ENCODE measurements at regions not wholly inside any gene's neighbourhood (a gene's known extent, or its start where the extent isn't known, plus 50 kb on each side); places are given as distances from the start of the nearest gene placed in this dataset.

DNA sequence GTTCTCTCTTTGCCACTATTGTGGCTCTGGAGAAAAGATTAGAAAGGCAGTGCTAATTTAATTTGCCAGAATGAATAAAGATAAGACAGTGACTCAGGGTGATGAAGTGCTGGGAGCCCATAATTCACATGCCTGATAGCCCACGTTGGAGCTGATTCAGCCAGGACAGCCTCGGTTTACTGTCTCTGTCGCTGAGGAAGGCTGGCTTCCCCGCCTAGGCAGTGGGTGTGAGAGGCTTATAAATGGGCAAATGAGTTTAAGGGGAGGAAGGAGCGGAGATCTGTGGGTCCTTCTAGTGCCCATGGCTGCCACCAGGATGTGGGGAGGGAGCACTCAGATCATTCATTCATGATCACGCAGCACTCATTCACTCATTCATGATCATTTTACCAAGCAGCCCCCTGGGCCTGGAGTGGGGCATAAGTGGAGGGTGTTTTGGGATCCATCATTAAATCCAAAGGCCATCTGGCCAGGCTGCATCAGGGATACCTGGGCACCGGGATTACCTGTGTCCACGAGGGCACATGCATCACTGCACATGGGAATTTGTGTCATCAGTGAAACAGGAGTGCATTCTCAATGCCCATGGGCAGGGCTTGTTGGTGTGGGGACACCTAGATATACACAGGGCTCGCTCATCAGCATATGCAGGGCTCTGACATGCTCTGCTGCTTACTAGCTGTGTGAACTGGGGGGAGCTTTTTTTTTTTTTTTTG, 315.4 kb downstream of the MATN1 start:
- no peak overlapping the region for H3K4me3 ChIP-seq (ENCODE audit: low read depth, low read length)
- TF ChIP-seq, protein P1, sequence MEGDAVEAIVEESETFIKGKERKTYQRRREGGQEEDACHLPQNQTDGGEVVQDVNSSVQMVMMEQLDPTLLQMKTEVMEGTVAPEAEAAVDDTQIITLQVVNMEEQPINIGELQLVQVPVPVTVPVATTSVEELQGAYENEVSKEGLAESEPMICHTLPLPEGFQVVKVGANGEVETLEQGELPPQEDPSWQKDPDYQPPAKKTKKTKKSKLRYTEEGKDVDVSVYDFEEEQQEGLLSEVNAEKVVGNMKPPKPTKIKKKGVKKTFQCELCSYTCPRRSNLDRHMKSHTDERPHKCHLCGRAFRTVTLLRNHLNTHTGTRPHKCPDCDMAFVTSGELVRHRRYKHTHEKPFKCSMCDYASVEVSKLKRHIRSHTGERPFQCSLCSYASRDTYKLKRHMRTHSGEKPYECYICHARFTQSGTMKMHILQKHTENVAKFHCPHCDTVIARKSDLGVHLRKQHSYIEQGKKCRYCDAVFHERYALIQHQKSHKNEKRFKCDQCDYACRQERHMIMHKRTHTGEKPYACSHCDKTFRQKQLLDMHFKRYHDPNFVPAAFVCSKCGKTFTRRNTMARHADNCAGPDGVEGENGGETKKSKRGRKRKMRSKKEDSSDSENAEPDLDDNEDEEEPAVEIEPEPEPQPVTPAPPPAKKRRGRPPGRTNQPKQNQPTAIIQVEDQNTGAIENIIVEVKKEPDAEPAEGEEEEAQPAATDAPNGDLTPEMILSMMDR (conservative IDR thresholded peaks at IDR 0.05; ENCODE audit: low read depth, low read length) = no peak
- no peak for DNase-seq (ENCODE audit: low read depth)

DNA sequence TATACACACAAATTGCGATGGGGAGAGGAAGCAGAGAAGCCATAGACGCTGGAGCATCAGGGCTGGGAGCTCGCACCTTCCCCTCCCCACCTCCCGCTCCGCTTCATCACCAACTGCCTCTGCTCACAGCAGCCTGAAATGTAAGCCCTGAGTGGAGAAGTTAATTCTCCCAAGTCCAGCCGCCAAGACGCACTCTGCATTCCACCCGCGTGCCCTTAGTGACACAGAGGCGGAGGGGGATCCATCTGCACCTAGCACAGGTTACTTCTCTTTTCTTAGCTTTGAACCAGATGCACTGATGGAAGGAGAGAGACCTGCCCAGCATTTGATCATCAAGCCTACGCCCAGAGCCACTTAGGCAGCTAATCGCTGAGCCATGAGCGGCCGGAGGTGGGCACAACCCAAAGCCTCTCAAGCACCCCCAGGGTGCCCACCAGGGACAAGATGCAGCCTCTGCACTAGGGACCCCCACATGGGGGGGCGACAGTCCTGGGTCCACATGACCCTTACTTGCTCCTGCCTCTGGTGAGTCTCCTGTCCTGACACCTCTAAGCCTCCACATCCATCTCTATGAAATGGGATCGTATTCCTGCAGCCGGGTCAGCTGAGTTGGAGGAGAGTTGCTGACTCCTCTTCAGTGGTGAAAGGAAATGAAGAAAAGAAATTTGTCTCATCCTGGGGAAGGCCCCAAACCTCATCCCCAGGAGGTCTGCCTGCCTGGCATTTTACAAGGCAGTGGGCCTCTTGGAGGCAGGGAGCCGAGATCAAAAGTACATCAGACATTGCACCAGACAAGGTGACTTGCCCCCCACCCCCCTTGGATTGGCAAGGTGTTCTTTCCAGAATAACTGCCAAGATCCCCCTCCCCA, 316.2 kb downstream of the MATN1 start:
- DNase-seq (ENCODE audit: low read depth) = no peak

DNA sequence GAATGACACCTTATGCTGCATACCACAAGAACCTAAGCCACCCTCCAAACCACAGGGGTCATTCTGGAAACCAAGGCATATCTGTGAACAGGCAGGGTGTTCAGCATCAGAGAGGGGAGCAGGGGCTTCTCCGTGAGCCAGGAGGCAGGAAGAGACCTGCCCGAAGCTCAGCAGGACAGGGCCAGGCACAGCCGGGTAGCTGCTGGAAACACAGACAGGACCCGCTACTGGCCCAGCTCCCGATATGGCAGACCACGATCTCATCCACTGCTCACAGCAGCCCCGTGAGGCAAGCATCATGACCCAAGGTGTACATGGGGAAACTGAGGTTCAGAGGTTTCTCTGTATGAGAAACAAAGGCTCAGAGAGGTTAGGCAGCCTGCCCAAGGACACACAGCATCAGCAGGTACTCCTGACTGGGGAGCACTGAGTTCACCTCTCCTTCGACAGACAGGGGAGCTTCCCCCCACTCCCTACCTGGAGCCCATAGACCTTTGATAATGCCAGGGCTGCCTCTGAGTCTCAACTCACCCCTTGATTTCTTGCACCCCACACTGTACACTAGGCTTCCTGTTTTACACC, 317.7 kb downstream of the MATN1 start:
- no peak for DNase-seq (ENCODE audit: low read depth)
- TF ChIP-seq, protein P1 (conservative IDR thresholded peaks at IDR 0.05; ENCODE audit: low read depth, low read length) = no peak
- H3K4me3 ChIP-seq (ENCODE audit: low read depth, low read length) = no peak overlapping the region

More for the DNA sequence above, 316.2 kb downstream of the MATN1 start:
- TF ChIP-seq, protein P1 (conservative IDR thresholded peaks at IDR 0.05; ENCODE audit: low read depth, low read length) = no peak
- H3K4me3 ChIP-seq (ENCODE audit: low read depth, low read length) = no peak overlapping the region

DNA sequence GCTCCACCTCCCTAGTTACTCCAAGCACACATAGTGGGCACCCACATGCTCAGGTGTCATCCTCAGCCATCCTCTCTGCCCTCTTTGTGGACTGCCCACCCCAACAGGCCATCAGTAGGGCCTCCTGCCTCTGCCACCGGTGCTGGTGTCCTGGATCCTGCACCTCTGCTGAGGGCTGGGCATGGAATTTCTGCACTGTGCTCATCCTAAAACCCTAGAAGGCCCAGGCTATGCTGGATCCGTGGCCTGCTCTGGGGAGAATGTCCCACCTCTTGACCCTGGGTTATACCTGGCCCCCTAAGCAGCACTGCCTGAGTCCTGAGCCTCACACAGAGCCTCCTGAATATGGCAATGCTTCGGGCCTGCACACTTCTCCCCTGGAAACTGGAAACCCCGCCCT, 318.3 kb downstream of the MATN1 start:
- no peak for DNase-seq (ENCODE audit: low read depth)
- no peak overlapping the region for H3K4me3 ChIP-seq (ENCODE audit: low read depth, low read length)
- TF ChIP-seq, protein P1 (conservative IDR thresholded peaks at IDR 0.05; ENCODE audit: low read depth, low read length) = no peak

DNA sequence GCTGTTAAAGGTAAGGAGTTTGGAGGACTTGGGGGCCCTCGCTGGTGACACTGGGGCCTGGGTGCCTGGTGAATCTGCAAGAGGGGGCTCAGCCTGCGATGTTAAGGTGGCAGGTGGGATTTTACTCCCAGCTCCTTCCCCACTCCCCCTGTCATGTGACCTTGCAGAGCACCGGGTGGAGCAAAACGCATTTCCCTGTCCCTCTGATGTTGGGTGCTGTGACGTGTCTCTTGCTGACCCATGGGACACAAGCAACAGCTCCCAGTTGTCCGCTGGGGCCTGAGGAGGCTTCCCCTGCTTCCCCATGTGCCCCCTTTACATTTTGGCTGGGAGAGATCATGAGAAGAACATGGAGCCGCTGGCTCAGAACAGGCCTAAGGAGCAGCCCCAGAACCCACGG, 319.0 kb downstream of the MATN1 start:
- TF ChIP-seq, protein P1 (conservative IDR thresholded peaks at IDR 0.05; ENCODE audit: low read depth, low read length) = no peak
- no peak overlapping the region for H3K4me3 ChIP-seq (ENCODE audit: low read depth, low read length)
- DNase-seq (ENCODE audit: low read depth) = no peak

DNA sequence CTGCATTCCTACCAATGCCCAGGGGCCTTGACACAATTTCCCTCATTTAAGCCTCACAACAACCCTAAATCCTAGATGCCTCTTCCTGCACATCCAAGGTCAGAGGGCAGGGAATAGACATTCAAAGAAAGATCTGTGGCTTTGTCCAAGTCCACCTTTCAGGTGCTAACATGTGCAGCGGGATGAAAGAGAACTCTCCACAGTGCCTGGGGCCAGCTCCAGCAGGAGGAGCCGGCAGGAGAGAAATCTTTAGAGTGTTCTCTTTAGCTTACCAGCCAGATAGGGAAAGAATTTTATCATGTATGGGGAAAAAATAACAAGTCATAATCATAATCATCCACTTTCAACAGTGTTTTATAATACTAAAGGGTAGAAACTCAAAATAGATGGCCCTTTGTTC, 319.7 kb downstream of the MATN1 start:
- DNase-seq (ENCODE audit: low read depth) = no peak
- no peak overlapping the region for H3K4me3 ChIP-seq (ENCODE audit: low read depth, low read length)
- TF ChIP-seq, protein P1 (conservative IDR thresholded peaks at IDR 0.05; ENCODE audit: low read depth, low read length) = no peak

Measured in choroid plexus epithelial cell (primary cell).